RWPE1 (cell line): ENCODE measurements at regions not wholly inside any gene's neighbourhood (a gene's known extent, or its start where the extent isn't known, plus 50 kb on each side); places are given as distances from the start of the nearest gene placed in this dataset.

Experiments used
- CTCF ChIA-PET: fragments of 350-600 bp; sonication (Branson Sonifier 250); formaldehyde crosslinking; extraction: SDS; loops from one replicate; lab custom pipeline; 2021; lab: Yijun Ruan, JAX
- POLR2A ChIA-PET: fragments of 400-600 bp; formaldehyde crosslinking; extraction: SDS; loops from one replicate; lab custom pipeline; 2020; ENCODE audit warnings: antibody characterized with exemption; ENCODE audit not compliant: low non-redundant PET; lab: Yijun Ruan, JAX
- DNase-seq: peaks from one replicate; pipeline ENCODE4 v3.0.0; 2012; ENCODE audit warnings: low spot score
- H3K27ac ChIP-seq: fragments of 450-650 bp; 2 replicates; pipeline ENCODE4 v1.5.1; 2017
- TF ChIP-seq, protein P1 (sequence below): fragments of 450-650 bp; conservative IDR thresholded peaks from 2 replicates; pipeline ENCODE4 v1.5.1; 2017; ENCODE audit warnings: low read depth, mild to moderate bottlenecking

DNA sequence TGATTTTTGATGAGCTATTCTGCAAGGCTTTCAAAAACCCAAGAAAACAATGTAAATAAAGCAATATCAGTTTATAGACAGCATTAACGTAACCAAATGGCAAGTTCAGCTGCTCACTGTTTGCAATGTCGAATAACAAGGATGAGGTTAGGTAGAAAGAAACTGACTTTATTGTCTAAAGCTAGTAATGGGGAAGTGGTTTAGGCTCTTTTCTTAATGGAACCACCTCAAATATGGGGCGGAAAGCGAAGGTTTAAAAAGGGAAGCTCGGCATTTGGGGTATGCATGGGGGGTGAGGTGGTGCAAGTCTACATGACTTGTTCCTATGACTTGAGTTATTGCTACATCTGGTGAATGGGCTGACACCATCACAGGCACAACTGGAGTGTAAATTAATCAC is 1060.2 kb downstream of the NSUN3 start:
- no peak overlapping the region for H3K27ac ChIP-seq
- ChIA-PET POLR2A (no interaction called here), CTCF (interaction anchor here (0.7 kb wide), 1 partner anchor 597 kb away, joined by 4 read pairs; no protein-coding TSS in a partner anchor)
- TF ChIP-seq, protein P1, sequence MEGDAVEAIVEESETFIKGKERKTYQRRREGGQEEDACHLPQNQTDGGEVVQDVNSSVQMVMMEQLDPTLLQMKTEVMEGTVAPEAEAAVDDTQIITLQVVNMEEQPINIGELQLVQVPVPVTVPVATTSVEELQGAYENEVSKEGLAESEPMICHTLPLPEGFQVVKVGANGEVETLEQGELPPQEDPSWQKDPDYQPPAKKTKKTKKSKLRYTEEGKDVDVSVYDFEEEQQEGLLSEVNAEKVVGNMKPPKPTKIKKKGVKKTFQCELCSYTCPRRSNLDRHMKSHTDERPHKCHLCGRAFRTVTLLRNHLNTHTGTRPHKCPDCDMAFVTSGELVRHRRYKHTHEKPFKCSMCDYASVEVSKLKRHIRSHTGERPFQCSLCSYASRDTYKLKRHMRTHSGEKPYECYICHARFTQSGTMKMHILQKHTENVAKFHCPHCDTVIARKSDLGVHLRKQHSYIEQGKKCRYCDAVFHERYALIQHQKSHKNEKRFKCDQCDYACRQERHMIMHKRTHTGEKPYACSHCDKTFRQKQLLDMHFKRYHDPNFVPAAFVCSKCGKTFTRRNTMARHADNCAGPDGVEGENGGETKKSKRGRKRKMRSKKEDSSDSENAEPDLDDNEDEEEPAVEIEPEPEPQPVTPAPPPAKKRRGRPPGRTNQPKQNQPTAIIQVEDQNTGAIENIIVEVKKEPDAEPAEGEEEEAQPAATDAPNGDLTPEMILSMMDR, result no peak
- no peak for DNase-seq

DNA sequence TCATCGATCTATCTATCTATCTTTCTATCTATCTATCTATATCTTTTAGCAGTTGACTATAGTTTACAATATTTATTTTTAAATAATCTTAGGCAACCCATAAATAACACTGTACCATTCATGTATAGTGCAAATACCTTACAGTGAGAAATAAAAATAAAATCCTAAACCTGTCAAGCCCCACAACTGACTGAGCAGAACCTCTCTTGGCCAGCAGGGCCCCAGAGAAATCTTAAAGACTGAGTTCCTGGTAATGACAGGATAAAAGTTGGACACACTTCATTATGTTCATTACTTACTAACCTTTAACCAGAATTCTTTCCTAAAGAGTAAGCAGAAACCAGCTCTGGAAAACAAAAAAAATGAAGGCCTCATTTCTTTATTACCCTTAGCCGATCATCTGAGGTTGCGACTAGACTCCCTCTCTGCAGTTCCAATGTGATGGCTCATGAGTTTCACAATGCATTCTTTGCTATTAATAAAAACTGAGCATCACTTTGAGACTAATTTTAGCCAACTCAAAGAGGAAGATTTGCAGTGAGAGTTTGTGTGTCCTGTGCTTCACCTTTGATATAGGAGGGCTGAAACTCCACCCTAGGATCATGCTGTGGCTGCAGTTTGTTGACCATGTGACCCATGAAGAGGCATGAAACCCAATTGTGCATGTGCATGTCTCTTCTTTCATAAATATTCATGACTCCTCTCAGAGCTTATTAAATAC is 1072.0 kb downstream of the NSUN3 start:
- no peak for DNase-seq
- H3K27ac ChIP-seq, result no peak overlapping the region
- CTCF ChIA-PET, result no interaction called here
- POLR2A ChIA-PET, result no interaction called here
- TF ChIP-seq, protein P1, result no peak

DNA sequence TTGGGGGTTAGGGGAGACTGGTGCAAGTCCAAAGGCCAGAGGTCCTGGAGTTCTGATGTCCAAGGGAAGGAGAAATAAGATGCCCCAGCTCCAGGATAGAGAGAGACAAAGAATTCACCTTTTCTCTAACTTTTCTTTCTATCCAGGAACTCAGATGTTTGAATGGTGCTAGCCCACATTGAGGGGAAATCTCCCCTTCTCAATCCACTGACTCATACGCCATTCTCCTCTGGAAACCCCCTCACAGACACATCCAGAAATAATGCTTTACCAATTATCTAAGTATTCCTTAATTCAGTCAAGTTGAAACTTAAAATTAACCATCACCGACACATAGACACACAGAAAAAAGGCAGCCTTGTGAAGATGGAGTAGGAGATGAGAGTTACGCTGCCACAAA is 1085.2 kb downstream of the NSUN3 start:
- POLR2A ChIA-PET, result no interaction called here

GRCh38 chr3:95151590-95151989 is 1088.7 kb downstream of the NSUN3 start:
- TF ChIP-seq, protein P1, result no peak
- CTCF ChIA-PET, result no interaction called here
- DNase-seq, result no peak
- H3K27ac ChIP-seq, result no peak overlapping the region
- POLR2A ChIA-PET, result no interaction called here

More for the DNA sequence above, 1085.2 kb downstream of the NSUN3 start:
- H3K27ac ChIP-seq, result no peak overlapping the region
- no peak for DNase-seq
- CTCF ChIA-PET, result no interaction called here
- TF ChIP-seq, protein P1, result no peak

- TF ChIP-seq, protein P1, result no peak
- ChIA-PET POLR2A (no interaction called here), CTCF (no interaction called here)
- peak; percentile 73 for DNase-seq
- H3K27ac ChIP-seq, result no peak overlapping the region
Observed at GRCh38 chr3:95154766-95155165, 1091.9 kb downstream of the NSUN3 start.

DNA sequence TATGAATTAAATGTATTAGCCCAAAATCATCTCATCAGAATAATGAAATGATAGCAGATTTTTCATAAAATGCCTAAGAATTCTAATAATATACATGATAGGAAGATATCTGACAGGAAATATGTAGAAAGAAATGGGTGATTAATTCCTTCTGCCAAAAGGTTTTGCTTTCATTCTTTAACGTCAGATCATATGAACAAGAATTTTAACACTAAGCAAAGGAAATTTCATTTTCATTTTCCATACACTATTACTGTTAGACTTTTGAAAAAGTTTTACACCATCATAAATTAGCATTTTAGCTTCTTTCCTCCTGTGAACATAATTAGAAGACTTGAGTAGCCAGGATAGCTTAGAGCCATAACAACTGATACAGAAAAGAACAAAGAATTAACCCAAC is 1099.9 kb downstream of the NSUN3 start:
- ChIA-PET POLR2A (no interaction called here), CTCF (interaction anchor here (0.6 to 0.7 kb wide), 2 partner anchors 10 to 72 kb away, joined by 4 read pairs; no protein-coding TSS in a partner anchor)
- DNase-seq, result no peak
- H3K27ac ChIP-seq, result no peak overlapping the region
- TF ChIP-seq, protein P1, result no peak
